Fibroblast of skin of left quadriceps (primary cell): ENCODE measurements at regions not wholly inside any gene's neighbourhood (a gene's known extent, or its start where the extent isn't known, plus 50 kb on each side); places are given as distances from the start of the nearest gene placed in this dataset.
"Not testable (repeated sequence)": the region's sequence is repeated elsewhere in the genome, so short reads cannot be mapped to it uniquely, and the experiment has no call there.

Experiments
- DNase-seq, 2 experiments: peaks; one replicate each; pipeline ENCODE4 v3.0.0-alpha.2; 2013; ENCODE audit warnings: low read depth in 2 of 2

DNA sequence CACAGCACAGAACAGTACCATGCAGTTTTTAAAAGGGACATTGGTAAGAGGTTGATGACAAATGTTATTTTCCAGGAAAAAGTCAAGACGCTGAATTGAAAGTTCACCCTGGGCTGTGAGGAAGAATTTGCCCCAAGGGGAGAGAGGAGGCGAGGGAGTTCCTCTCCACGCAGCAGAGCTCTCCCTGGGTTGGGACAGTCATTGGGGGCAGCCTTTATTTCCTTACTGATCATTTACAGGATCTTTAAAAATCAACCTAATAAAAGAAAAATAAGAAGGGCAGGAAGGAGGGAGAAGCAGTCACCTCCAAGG lies 49.9 kb upstream of the WNT7B start:
- DNase-seq = no peak

DNA sequence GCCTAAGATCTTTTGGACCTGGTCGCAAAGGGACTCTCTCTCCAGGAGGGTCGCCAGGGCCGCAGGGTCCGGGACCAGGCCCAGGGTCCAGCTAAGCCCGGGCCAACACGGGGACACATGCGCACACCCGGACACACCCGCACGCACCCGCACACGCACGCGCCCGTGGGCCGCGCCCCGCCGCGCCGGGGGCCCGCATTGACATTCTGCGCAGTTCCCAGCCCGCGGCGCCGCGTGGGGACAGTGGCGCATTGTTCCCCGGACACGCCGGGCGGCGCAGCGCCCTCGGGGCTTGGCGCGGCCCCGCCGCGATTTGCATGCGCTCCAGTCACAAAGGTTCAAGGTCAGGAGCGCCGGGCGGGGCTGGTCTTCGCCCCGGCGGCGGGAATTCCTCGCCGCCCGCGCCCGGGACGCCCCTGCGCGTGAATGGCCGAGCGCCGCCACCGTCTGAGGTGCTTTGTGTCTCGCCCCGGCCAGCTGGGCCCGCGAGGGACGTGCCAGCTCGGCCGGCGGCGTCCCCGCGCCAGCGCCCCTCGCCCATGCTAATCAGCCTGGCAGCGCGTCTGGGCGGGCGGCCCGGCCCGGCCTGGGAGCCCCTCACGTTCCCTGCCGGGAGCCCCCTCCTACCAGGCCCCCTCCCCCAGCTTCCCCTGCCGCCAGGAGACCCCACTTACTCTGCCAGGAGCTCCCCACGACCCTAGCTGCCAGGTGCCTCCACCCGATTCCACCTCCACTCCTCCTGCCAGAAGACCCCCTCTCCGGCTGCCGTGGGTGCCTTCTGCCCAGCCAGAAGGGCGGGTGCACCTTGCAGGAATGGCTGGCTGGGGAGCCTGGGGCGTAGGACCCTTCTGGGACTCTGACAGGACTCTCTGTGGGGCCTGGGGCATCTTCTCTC lies 50.5 kb upstream of the WNT7B start:
- DNase-seq = no peak

DNA sequence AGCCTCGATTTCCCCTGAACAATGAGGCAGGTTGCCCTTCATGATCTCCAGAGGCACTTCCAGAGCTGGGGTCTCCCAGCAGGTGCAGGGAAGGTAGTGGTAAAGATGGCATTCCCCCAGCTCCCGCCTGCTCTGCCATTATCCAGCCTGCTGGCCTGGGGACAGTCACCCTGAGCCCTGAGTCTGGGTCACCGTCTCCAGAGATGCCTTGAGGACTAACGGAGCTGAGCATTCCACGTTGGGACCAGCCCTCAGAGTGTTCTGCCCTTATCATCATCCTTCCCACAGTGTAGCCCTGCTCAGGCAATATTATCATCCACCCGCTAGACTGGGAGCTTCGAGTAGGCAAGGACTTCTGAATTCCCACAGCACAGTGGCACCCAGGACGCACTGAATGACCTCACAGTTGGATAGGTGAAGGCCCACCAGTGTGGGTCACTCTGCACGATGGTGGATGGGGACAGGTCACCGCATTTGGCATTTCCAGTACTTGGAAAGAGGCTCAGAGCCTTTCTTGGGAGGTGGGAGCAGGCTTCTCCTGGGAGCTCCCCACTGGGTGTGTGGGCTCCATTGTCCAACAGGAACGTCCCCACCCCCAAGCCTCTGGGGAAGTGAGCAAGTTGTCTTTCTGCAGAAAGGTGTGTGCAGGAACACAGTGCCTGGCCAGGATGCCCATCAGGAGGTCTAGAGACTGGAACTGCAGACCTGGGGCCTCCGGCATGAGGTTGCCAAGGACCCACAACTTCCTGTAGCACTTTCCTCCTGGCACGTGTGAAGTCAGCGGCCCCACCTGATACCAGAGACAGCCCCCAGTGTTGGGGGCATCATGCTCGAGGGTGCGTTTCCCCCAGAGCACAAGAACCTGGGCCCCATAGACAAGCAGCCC lies 51.4 kb upstream of the WNT7B start:
- DNase-seq = no peak

- DNase-seq = no peak
Measured at GRCh38 chr22:46029036-46029435, 52.1 kb upstream of the WNT7B start.

DNA sequence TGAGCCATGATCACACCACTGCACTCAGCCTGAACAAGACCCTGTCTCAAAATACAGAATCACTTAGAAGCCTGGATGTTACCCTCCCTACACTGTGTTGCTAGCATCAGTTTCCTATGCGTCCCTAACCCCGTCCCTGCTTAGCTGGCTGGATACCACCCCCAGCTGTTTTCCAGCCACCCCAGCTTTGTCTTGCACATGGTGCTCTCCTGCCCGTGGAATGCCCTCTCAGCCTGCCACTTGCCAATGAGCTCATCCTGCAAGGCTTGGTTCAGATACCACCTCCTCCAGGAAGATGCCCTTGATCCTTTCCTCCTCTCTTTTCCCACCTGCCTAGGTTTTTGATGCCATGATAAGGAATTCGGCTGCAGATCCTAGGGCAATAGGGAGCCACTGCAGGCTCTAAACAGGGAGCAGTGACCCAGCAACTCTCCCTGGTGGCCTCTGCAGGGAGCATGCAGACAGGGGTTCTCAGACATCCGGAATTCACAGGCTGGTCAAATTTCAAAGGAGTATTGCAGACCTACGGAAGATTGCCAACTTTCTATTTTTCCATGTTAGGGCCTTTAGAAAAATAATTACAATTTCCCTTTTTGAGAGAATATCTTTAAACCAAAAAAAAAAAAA lies 52.7 kb upstream of the WNT7B start:
- no peak for DNase-seq

- DNase-seq = no peak
Measured at GRCh38 chr22:46030231-46030880, 53.4 kb upstream of the WNT7B start.

DNA sequence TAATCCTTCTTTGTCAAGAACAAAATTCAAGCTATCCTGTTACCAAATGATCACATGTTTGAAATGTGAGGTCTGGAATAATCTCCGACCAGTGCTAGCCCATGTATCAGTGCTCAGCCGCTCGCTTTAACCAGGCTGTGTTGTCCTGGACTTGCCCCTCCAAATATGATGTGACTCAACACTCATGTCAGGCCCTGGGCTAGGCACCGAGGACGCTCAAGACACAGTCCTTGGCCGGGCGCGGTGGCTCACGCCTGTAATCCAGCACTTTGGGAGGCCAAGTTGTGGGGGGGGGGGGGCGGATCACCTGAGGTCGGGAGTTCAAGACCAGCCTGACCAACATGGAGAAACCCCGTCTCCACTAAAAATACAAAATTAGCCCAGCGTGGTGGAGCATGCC lies 54.1 kb upstream of the WNT7B start:
- no peak for DNase-seq

- no peak for DNase-seq
Measured at GRCh38 chr22:46031557-46031956, 54.6 kb upstream of the WNT7B start.

GRCh38 chr22:46031965-46032851 lies 55.2 kb upstream of the WNT7B start:
- no peak for DNase-seq

GRCh38 chr22:46033256-46034200 lies 56.6 kb upstream of the WNT7B start:
- peak in 1 of 2 experiments; percentile 32 for DNase-seq

GRCh38 chr22:46034480-46034879 lies 57.5 kb upstream of the WNT7B start:
- DNase-seq = not testable (repeated sequence)

DNA sequence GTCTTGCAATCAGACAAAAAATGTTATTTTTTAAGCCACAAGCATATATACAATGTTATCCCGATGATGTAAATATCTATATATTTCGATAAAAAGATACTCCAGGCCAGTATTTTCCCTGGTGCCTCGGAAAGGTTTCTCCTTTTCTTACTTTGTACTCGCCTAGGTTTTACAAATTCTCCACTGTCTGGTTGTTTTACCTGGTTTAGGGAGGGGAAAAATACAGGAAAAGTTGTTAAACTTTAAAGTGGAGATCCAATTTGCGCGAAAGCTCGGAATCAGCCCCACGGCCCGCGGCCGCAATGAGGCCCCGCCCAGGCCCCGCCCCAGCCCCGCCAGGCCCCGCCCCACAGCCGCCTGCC lies 58.4 kb upstream of the WNT7B start:
- DNase-seq = no peak

GRCh38 chr22:46035742-46036557 lies 59.0 kb upstream of the WNT7B start:
- DNase-seq = peak; percentile 97

DNA sequence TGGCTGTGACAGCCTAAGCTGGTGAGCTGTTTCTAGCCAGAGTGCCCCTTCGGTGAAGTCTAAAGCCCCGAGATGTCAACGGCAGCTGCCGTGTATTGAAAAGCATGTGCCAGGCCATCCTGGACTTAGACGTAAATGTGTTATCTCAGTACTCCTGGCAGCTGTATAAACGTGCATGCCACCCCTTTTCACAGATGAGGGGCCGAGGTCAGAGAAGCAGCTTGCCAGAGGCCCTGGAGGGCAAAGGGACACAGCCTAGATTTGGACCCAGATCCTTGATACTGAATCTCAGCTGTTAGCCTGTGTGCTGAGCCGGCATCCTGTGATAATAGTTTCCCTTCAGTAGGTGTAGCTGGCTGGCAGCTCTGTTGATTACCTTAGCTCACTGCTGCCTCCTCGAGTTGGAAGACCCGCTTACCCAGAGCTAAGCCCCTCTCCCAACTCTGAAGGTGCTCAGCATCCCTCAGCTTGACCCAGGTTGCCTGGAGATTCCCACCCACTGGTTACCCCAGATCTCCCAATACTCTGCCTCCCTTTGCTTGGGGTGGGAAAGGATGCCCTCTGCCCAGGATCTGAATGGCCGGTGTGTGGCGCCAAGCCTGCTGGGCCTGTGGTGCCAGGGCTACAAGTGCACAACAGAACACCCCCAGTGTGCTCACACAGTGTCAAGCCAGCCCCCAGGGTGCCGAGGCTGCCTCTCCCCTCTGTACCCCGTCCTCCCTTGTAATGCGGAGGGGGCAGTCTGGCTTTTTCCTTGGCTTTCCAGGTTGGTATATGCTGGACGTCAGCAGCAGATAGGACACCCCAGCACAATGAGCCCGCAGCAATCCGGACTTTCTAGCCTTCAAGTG lies 59.8 kb upstream of the WNT7B start:
- DNase-seq = no peak

DNA sequence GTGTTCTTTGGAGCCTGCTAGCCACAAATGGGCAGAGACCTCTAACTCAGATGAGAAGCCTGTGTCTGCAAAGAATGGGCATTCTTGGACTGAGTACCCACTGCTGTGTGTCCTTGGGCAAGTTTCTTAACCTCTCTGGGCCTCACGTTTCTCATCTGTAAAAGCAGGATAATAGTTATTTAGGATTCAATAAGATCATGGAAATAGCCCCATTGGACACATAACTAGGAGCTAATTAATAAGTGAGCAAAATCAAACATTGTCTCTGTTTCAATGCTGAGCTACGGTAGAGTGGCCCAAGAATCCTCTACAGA lies 61.2 kb upstream of the WNT7B start:
- DNase-seq = no peak

DNA sequence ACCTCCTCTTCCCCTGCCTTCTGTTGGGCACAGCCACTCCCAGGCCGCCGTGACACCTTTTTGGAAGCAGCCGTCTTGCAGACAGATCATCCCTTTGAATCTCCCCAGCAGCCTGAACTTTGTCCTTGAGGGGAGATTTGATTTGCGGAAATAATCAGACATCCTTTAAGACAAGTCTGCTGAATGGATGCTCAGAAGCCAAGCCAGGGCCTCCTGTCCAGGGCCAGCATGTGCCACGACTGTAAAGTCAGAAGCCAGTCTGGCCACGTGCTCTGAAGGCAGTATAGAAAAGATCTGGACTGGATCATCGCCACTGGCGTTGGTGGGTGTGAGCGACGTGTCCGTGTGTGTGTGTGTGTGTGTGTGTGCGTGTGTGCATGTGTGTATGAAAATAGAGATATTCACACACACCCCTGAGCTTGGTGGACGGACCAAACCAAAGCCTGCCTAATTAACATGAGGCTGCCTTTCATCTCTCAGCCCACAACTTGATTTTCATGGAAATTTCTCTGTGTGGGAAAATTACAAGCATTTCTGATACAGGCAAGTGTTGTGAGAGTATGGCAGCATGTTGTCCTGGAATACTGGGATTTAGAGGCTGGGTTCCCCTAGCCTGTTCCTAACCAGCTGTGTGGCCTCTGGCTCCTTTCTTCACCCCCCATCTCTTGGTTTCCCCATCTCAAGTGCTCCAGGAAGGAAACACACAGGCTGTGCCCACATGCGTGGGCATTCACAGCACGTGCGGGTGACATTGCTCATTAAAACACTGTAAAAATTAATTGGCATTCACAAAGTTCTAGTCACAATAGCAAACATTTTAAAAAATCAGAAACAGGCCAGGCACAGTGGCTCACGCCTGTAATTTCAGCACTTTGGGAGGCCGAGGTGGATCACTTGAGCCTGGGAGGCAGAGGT lies 61.8 kb upstream of the WNT7B start:
- DNase-seq = no peak

- no peak for DNase-seq
Measured at GRCh38 chr22:46039535-46039934, 62.6 kb upstream of the WNT7B start.
